Left kidney (tissue), 1 donor: ENCODE measurements at regions not wholly inside any gene's neighbourhood (a gene's known extent, or its start where the extent isn't known, plus 50 kb on each side); places are given as distances from the start of the nearest gene placed in this dataset.
"Not testable (repeated sequence)": the region's sequence is repeated elsewhere in the genome, so short reads cannot be mapped to it uniquely, and the experiment has no call there.

Experiments
- DNase-seq: peaks from one replicate; pipeline ENCODE4 v3.0.0-alpha.2; 2013

DNA sequence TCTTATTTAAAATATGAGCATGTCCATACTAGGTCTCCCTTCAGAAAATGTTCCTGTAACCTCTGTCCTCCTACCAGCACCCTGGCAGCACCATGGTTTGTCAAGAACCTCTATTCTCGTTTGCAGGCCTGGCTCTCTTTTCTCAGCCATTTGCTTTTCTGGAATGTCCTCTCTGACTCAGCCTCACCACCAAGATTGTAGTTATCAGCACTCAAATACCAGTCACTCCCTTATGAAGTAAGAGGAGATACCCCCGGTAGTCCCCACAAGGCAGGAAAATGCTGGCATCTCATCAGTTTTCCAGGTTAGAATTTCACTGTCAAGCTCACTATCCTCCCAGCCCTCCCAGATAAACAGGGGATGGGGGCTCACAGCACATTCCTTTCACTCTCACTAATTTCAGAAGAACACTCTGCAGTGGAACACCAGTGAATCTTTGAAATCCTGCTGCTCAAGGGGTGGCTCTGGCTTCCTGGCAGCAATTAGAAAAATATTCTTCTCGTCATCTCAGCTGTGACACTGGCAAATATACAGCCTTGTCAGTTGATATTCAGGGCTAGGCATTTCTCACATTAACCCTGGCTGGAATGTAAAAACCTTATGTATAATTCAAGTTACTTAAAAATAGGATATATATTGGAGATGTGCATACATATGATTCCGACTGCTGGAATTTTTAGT is 129.2 kb downstream of the TBX18 start:
- no peak for DNase-seq

DNA sequence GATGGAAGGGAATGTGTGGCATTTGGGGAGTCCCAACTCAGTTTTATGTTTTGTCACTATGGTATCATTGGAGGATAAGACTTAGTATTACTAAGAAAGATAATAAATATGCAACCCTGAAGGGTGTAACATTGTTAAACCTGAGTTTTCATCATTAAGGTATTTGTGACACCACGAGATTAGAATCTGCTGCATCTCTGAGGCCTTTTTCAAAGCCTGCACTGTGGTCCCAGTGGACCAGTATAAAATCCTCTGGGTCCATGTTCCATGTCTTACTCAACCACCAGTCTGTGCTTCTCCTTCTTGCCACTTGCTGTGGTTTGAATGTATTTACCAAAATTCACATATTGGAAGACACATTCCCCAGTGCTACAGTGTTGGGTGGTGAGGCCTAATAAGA is 130.6 kb downstream of the TBX18 start:
- DNase-seq = no peak

DNA sequence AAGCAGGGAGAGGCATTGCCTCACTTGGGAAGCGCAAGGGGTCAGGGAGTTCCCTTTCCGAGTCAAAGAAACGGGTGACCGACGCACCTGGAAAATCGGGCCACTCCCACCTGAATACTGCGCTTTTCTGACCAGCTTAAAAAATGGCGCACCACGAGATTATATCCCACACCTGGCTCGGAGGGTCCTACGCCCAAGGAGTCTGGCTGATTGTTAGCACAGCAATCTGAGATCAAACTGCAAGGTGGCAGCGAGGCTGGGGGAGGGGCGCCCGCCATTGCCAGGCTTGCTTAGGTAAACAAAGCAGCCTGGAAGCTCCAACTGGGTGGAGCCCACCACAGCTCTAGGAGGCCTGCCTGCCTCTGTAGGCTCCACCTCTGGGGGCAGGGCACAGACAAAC is 137.9 kb downstream of the TBX18 start:
- DNase-seq = not testable (repeated sequence)

DNA sequence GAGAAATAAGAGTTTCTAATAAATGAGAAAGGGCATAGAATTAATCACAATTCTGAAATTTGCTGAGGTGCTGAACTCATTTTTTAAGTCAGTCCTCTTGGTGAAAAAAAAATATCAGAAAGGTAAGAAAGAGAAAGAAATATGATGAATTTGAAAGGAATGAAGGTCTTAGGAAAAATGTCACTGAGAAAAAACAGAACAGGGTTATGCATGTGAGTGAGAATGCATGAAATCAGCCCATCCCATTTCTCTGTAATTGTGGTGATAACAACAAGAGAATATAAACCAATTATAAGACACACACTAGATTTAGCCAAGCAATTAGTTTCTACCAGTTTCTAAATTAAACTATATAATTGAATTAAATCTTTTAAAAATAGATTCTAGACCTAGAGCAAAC is 138.9 kb downstream of the TBX18 start:
- DNase-seq = no peak

DNA sequence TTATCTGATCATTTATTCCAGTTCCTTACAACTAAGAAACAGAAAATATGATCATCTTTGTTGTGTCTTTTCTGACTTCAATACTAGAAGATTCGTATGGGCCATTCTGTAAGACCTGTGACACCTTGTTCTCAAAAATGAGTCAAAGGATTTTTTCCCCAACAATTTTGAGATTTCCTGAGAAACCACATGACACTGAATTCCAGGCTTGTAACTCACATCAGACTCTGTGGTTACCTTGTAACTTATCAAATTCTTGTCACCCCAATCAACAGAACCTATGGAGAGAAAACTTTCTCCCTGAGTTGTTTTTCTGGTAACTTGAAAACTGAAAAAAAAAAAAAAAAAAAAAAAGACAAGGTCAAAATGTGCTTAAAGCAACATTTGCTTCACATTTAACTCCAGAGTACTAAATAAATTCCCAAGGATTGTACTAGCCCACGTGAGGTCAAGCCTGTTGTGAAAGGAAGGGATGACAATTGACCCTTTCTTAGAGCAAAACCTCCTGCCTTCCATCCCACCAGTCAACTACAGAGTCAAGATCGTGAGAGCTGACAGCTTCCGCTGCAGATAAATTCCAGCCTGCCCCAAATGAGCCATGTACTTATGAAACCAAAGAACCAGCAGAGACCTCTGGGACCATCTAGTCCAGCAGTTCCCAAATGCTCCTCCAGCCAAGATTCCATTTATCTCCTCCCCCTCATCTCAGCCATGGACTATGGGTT is 140.3 kb downstream of the TBX18 start:
- DNase-seq = no peak

DNA sequence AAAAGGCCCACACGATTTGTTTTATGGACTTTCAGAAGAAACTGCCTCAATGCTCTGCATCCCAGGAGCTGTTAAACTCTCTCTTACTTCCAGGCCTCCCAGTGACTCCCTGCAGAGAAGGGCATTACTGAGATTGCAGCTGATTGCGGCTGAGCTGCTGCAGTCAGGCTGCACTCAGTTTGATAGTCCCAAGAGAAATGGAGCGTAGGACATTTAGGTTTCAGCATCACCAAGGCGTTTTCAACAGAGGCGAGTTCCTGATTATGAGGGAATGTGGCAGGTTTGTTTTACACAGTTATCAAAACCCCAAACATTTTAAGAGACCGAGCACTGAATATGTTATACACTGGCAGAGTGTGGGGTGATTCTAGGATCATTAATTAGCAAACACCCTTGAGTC is 145.6 kb downstream of the TBX18 start:
- DNase-seq = no peak

DNA sequence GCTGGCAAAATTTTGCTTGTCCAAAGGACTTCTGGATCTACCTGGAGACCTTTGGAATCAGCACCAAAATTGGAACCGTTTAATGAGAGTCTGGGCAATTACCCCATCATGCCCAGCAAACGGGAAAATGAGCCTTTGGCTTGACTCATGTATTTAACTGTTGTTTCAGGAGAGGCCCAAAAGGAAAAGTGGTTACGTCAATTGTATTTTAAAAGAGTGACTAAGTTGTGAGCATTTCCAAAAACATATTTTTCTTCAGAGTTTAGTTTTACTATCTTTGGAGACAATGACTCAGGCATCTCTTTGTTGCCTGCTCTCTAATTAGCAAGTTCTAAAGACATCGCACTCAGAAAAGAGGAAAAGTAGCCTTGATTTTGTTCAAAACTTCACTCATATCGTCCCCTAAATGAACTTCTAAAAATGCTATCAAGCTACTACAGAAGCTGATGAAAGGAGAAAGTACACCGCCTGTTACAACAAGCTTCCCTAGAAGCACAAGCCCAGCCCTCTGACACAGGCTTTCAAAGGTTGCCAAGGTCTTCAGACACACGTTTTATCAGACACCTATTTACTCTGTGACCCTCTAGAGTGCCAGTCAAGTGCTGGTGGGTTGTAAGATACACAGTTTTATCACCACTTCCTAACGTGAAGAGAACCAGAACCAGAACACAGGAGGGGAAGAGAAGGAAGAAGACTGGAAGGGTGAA is 146.2 kb downstream of the TBX18 start:
- DNase-seq = no peak

DNA sequence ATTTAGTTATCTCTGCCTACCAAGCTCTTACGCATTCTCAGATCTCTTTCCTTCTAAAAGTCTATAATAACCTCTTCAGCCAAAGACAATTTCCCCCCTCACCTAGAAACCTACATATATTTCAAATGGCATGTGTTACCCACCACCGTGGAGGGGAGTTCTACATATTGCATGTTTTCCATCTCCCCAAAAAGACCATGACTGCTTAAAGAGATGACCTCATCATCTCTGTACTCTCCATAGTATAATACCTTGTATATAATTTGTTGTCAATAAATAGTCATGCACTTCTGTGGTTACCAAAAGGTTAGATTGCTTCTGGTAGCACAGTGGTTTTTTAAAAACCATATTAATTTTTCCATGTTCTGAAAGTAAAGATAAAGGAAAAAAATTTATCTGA is 148.4 kb downstream of the TBX18 start:
- DNase-seq = no peak

DNA sequence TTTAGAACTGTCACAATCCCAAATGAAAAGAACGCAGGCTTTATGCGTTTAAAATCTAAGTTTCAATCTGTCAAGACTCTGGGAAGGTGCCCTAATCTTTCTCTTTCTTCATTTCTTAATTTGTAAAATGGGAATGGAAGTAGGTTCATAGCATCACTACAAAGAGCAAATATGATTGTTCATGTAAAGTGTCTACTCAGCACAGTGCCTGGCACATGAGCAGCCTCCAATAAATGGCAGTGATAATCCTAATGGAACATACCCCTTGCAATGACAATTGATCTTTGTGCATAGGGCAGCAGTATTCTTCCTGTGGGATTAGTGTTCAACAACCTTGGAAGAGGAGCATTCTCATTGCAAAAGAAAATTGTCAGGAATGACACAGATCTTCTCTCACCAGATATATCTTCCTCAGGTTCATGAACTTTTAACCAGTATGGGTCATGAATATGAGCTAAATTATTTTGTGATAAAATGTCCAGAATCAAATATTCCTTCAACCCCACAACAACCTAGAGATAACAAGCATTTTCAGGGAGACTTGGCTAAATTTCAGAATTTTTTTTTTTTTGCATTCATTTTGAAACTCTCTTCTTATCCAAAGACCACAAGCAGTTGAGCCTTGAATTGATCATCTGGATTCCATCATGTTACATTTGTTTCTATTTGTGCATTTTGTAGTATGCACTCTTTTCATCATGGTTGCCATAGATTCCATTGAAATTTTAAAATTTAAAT is 149.1 kb downstream of the TBX18 start:
- no peak for DNase-seq

DNA sequence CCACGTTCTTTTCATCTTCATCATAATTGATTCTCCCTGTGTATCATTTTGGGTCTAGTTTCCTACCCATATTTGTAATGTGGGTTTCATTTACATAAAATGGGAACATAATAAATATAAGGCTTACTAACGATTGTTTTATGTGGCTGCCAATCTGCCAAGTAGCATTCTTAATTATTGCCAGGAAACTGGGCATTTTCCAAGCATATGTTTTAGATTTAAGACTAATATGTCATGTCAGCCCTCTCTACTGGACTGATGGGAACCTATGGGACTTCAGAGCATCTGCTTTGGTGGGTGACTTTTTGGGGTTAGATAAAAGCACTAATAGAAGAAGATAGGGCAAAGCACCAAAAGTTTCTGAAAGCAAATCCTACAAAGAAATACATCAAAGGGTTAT is 157.5 kb downstream of the TBX18 start:
- DNase-seq = no peak

DNA sequence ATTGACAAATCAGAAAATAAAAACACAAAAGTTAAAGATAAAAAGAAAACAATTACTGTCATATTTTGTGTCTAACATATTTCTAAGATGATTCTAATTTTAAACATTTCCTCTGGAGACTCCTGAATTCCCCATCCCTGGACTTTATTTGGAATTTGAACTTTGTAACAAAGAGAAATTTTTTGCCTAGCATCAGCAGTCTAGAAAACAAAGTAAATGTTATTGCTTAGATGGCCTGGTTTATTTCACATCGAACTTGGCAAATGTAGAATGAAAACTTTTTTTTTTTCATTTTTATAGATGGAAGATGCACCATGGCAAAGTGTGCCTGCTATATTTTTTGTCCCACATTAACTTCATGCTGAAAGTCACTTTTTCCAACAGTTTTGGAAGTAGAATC is 159.1 kb downstream of the TBX18 start:
- no peak for DNase-seq

DNA sequence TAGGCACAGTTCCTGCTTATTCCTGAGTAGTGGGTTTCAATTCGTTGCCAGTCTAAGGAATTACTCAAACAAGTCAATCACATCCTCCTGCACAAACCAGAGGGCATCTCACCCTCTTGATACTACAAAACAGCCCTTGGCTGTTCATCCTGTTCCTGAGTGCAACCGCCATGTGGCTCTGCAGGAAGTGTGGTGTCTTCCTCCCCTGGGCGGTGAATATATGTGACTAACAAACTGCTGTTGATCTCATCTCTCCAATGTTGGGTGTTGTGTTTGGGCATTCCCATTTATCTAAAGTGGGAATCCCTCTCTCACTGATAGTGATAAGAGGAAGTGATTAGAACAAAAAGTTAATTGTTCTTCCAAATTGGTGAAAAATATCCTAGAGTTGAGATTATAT is 163.0 kb downstream of the TBX18 start:
- no peak for DNase-seq

DNA sequence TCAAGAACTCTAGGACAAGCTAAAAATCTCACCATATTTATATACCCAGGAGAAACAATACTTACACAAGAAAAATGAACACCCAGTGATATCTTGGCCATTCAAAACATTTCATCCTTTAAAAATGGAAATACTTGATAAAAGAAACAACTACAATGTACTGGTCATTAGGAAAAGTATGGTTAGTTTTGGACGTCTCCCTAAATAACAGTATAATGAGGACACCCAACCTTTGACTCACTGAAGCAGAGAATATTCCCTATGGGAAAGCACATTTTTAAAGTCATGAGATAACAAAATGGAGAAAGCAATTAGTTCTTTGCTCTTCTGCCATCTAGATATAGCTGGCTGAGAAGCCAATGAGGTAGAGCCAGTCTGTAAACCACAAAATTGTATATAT is 164.4 kb downstream of the TBX18 start:
- no peak for DNase-seq

DNA sequence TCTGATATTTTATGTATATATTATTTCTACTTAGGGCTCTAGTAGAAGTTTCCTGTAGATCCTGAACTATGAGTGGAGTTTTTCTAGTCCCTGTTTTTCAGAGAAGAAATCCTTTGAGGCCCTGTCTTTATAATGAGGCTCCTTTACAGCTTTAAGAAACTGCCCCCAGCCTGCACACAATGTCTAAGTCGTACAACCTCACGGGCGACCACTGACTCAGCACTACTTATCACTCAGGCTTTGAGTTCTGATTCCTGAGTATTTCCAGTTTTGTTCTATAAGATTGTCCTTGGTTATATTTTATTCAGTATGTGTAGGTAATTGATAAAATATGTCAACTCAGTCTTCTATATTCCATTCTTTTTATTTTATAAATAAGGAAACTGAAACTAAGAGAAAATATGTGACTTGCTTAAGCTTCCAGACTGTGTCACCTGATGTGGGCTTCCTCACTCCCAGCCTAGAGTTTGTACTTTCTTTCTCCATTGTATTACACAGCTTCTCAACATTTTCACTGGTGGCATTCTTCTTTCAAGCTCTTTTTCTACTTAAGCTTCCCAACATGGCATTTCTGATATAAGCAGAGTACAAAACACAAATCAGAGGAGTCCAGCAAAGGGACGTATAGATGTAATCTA is 167.0 kb downstream of the TBX18 start:
- DNase-seq = no peak

DNA sequence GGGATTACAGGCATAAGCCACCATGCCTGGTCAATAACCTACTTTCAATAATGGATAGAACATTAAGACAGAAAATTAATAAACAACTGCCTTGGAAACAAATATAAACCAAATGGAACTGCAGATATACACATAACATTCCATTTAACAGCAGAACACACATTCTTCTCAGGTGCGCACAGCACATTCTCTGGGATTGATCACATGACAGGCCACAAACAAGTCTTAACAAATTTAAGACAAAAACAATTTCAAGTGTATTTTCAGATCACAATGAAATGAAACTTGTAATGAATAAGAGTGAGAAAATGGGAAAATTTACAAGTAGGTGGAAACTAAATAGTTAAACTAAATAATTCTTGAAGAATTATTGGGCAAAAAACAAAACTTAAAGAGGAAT is 167.9 kb downstream of the TBX18 start:
- DNase-seq = no peak

DNA sequence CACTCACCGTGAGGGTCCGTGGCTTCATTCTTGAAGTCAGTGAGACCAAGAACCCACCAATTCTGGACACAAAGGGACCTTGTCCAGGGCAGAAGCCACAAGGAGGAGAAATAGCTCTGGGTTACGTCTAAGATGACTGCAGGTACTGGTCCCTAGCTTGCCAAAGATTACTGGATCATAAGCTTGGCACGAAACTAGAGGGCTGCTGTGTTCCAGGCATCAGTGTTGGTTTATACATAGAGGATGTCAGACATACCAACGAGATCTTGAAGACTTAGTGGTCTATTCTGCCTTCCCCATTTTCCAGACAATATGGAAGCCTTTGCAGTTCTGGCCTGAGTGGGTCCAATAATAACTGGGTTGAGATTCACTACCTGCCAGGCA is 175.7 kb downstream of the TBX18 start:
- no peak for DNase-seq

DNA sequence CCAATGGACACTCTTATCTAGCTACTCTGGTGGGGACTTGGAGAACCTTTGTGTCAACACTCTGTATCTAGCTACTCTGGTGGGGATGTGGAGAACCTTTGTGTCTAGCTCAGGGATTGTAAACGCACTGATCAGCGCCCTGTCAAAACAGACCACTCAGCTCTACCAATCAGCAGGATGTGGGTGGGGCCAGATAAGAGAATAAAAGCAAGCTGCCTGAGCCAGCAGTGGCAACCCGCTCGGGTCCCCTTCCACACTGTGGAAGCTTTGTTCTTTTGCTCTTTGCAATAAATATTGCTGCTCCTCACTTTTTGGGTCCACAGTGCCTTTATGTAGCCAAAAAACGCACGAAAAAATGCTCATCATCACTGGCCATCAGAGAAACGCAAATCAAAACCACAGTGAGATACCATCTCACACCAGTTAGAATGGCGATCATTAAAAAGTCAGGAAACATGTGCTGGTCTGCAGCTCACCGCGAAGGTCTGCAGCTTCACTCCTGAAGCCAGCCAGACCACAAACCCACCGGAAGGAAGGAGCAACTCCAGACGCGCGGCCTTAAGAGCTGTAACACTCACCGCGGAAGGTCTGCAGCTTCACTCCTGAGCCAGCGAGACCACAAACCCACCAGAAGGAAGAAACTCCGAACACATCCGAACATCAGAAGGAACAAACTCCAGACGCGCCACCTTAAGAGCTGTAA is 176.3 kb downstream of the TBX18 start:
- not testable (repeated sequence) for DNase-seq

DNA sequence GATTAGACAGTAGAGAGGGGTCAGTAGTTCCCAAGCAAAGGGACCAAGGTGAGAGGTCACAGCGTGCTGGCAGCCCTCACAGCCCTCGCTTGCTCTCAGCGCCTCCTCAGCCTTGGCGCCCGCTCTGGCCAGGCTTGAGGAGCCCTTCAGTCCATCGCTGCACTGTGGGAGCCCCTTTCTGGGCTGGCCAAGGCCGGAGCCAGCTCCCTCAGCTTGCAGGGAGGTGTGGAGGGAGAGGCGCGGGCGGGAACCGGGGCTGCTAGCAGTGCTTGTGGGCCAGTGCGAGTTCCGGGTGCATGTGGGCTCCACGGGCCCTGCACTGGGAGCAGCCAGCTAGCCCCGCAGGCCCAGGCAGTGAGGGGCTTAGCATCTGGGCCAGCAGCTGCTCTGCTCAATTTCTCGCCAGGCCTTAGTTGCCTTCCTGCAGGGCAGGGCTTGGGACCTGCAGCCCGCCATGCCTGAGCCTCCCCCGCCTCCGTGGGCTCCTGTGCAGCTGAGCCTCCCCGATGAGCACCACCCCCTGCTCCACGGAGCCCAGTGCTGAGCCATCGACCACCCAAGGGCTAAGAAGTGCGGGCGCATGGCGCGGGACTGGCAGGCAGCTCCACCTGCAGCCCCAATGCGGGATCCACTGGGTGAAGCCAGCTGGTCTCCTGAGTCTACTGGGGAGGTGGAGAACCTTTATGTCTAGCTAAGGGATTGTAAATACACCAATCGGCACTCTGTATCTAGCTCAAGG is 177.0 kb downstream of the TBX18 start:
- DNase-seq = not testable (repeated sequence)

DNA sequence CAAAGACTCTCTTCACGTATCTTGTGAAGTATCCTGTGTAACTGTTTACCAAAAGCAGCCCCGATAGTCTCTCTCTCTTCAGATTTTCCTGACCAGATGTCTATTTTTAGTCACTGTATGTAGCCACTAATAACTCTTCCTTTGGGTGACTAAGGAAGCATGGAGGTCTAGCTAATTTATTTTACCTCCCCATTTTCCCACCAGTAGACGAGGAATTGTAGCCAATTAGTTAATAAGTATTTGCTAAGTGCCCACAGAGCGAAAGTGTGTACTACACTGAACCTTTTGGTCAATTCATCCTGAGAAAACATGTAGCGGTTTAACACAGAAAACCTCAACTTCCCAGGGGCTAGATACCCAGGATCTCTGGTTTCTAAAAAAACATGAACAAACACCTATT is 180.6 kb downstream of the TBX18 start:
- DNase-seq = no peak

DNA sequence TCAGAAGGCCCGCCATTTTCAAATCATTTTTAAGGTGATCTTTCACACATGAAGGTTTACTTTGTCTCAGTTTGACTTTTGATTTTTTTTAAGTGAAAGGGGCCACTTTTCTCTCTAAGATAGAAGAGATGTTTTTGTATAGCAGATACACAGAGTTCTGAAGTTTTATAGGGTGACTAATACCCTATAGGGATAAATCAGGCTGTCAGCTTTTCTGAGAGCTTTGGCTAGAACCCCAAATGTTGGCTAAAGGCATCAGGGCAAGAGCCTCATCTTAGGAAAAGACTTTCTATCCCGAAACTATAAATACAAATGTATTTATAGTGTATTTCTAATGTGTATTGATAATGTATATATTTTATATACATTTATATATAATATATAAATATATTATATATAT is 181.4 kb downstream of the TBX18 start:
- no peak for DNase-seq
